ENCODE measurements at regions not wholly inside any gene's neighbourhood (a gene's known extent, or its start where the extent isn't known, plus 50 kb on each side); places are given as distances from the start of the nearest gene placed in this dataset.

- TF ChIP-seq POLR2A (IDR thresholded peaks at IDR 0.05) (no peak), CTCF (IDR thresholded peaks at IDR 0.05) (no peak)
Measured at GRCh38 chr6:119915971-119916370, 566.4 kb upstream of the MAN1A1 start.
